GM18951 (cell line): ENCODE measurements at regions not wholly inside any gene's neighbourhood (a gene's known extent, or its start where the extent isn't known, plus 50 kb on each side); places are given as distances from the start of the nearest gene placed in this dataset.

Experiments
- POLR2A ChIP-seq: IDR thresholded peaks from 4 replicates; pipeline ENCODE4 v1.6.1; 2011; ENCODE audit warnings: mild to moderate bottlenecking; ENCODE audit not compliant: insufficient read length, insufficient read depth; ENCODE audit errors: extremely low read depth
- in situ Hi-C: fragments of 300-500 bp; cut with MboI; formaldehyde crosslinking; loops from one replicate; pipeline ENCODE4 v1.12.0; 2022; ENCODE audit warnings: low sequenced_read_pairs, mixed read lengths, inconsistent platforms; ENCODE audit not compliant: unreplicated experiment

DNA sequence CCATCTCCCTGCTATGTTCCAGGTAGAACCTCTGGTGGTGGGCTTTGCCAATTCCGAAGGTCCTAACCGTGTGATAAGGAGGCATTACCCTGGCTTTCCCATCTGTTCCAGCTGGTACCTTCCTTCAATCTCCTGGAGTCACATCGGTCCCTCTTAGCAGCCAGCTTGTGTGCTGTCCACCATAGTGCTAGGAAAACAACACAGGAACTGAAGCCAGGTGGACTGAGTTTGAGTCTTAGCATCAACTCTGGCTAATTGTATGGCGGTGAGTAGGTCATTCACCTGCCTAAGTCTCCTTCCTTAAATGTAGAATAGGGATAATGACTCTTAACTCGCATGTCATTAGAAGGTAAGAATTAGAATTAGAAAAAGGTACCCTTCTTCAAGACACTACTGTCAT lies 159.6 kb upstream of the E2F8 start:
- in situ Hi-C loops = no loop called here
- TF ChIP-seq POLR2A = no peak

DNA sequence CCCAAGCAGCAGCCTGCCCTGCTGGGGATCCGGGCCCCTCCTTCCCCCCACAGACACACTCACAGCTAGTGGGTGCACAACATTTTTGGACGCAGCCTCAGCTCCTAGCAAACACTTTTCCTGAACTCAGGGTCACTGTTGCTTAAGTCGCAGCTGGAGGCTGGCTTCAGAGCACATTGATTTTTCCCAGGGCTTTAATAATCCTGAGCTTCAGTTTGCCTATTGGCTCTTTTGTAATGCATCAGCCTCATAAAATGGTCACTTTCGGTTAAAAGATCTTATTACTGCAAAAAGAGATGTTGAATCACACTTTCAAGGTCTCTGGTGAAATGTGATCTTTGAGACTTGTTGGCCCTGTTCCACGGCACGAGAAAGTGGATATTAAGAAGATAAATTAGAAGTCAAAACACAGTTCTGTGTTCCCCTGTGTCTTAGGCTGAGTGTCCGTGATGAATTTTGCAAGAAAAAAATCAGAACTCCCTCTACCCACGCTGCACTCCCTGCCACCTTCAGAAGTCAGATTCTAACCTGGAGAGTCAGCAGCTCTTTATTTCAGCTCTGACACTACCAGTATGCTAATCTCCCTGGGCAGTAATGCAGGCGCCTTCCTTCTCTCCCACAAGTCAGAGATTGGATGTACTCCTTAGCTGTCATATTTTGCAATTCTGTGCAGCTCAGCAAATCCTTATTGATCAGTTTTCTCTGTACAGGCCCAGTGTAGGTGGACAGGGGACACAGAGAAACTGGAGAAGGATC lies 158.2 kb upstream of the E2F8 start:
- no peak for TF ChIP-seq POLR2A
- in situ Hi-C loops = no loop called here

DNA sequence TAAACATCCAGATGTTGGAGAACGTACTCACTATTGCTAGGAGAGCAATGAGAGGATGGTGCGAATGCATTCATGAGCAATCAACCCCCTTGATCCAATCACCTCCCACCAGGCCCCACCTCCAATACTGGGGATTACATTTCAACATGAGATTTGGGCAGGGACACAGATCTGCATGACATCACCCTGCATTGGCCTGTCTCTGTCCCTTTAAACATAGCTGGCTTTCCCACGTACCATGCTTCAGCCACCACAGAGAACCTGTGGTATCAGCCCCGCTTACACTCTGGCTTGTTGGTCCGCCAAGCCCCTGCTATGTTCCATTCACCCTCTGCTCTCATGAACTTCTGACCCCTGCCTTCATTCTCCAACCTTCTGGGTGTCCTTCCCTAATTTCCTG lies 157.5 kb upstream of the E2F8 start:
- no peak for TF ChIP-seq POLR2A
- in situ Hi-C loops = no loop called here

DNA sequence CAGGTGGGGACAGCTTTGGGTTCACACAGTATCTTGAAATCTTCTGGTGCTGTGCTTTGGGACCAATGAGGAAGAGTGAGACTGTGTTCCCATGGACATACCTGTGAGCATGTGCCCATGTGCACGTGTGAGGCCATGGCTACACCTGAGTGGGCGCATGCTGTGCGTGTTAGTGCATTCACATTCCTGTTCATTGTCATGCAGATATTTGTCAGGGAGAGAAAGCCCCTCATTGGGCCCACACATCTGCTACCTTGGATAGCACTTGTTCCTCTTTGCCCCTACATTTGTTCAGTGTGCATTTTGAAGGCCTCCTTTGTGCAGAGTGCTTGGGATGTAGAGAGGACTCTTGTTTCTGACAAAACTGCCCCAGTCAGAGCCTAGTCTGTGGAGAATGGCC lies 154.3 kb upstream of the E2F8 start:
- in situ Hi-C loops = no loop called here
- TF ChIP-seq POLR2A = no peak

DNA sequence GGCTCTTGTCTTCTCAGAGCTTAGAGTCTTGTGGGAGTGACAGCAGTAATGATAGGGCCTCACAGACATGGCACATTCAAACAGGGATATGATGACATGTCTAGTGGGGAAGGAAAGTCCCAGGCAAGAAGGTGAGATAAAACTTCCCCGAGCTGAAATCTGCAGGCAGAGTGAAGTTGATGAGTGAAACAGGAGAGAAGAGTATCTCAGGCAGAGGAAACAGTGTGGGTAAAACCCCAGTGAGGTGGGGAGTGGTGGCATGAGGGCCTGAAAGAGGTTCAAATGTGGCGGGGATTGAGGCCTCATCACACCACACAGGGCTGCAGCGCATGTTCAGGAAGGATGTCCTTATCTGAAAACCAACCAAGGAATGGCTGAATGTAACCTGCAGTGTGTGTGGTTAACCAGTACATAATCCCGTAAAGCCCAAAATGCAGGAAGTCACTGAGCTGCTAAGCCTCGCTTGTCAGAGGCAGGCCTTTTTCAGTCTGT lies 153.8 kb upstream of the E2F8 start:
- in situ Hi-C loops = no loop called here

DNA sequence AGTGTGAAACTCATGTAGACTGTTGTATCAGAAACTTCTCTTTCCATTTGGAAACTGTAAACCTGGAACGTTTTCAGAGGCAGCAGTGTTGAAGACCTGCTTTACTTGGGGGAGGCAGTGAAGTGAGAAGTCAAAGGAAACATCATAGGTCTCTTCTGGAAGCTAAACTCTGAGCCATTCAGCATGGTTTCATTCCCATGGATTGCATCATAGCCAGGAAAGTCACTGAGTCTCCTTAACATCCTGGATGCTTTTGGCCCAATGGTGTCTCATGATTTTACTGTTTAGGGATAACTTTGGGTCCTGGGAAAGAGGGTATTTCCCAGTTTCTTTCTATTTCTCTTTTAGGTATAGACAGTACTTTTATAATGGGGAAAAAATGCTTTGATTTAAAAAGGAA lies 153.2 kb upstream of the E2F8 start:
- in situ Hi-C loops = no loop called here
- no peak for TF ChIP-seq POLR2A

More for the DNA sequence above, 153.8 kb upstream of the E2F8 start:
- TF ChIP-seq POLR2A = no peak

DNA sequence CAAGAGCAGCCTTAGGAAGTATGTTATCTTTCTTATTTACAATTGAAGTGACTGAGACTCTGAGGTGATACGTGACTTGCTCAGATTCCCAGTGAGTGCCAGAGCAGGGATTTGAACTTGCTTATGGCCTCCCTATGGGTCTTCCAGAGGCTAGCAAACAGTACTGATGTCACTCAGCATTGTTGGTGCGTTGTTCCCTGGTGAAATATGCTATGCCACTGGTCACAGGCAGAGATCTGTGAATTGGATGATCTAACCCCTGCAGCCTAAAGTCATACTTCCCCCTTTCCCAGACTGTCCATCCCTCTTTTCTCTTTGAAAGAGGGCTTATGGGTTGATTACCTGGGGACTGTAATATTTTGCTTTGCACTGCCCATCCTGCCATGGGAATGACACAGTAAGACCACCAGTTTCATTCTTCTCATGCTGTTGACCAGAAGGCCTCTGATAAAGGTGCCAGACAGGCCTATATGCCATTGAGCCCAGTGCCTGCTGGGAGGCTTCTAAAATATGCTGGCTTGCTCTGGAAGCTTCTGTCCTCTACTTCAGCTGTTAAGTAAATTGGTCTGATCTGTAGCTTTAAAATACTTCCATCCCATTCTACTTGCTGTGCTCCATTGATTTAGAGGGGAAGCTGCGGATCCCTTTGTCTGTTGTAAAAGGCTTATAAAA lies 152.2 kb upstream of the E2F8 start:
- TF ChIP-seq POLR2A = no peak
- in situ Hi-C loops = no loop called here

DNA sequence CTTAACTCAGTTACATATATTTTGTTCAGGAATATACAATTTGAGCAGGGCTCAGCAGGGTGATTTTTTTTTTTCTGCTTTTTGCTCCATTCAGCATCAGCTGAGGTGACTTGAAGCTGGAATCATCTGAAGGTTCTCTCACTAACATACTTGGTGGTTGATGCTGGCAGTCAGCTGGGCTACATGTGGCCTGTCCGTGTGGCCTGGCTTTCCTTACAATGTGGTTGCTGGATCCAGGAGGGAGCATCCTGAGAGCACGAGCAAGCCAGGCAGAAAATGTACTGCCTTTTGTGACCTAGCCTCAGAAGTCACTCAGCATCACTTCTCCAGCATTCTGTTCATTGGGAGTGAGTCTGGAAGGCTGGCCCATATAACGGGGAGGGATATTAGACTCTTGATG lies 151.6 kb upstream of the E2F8 start:
- no peak for TF ChIP-seq POLR2A
- in situ Hi-C loops = no loop called here

DNA sequence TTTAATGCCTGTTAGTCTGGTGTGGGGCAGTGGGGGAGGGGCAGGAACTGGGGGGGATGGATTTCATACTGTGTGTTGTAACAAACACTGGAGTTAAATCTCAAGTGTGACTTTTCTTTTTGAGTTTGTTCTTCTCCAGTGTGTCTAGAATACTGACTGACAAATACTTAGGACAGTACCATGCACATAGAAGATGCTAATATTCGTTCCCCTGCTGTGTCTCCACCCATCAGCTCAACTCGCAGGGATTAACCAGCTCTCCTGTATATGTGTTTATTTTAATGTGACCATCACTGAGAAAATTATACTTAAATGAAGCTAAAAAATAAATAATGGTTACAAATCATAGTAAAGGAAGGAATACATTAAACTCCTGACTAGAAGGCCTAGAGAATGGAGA lies 150.9 kb upstream of the E2F8 start:
- in situ Hi-C loops = no loop called here
- TF ChIP-seq POLR2A = no peak

DNA sequence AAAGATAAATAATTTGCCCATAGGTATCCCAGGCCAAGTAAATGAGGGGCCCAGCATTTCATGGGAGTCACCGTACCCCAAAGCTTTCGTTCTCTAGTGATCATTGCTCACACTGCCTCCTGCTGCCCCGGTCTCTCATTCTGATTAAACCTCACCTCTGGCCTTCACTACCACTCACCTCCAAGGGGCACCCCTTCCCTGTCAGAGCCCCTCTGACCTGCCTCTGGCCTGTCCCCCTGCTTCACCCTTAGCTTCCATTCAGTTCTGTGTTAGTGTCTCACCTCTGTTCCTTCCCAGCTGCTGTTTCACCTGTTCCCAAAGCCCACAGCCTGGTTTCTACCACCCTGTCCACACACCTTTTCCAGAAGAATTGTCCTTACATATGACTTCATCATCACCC lies 150.3 kb upstream of the E2F8 start:
- no peak for TF ChIP-seq POLR2A
- in situ Hi-C loops = no loop called here

DNA sequence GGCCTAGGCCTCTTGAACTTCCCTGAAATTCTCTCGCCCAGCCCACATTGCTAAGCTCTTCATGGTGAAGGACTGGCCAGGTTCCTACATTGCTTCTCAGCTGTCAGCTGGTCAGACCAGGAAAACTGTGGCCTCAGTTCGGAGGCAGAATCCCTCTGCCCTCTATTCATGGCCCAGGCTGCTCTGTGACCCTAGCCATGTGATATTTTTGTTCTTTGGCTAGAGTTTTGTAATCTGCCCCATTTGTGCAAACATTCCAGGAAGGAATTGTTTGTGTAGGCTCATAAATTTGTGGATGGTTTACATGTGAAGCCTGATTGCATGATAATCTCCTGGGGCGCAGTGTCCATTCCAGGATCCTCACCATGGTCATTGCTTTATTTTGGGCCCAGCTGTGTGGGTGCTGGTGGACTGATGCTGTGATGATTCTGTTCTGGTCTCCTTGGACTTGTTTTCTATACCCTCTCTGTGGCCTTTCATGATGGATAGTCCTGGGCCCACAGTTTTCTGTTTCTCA lies 149.1 kb upstream of the E2F8 start:
- no peak for TF ChIP-seq POLR2A
- in situ Hi-C loops = no loop called here

DNA sequence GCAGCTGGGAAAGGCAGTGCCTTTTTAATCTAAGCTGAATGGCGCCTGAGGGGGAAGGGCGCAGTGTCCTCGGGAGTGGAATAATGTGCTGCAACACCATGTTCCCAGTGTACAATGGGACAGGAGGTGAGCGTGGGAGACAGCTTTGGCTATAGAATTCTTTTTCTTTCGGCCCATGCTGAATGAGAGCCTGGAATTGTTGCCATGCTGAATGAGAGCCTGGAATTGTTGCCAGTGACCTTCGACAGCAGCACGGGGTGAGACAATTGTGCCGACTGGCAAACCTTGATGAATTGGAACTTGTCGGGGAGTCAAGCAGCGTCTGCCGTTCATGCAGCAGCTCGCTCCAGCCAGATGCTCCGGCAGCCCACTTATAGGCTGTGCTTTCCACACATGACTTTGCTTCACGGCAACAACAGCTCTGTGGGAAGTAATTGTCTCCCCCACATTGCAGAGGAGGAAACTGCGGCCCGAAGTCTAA lies 141.4 kb upstream of the E2F8 start:
- TF ChIP-seq POLR2A = no peak
- in situ Hi-C loops = no loop called here

DNA sequence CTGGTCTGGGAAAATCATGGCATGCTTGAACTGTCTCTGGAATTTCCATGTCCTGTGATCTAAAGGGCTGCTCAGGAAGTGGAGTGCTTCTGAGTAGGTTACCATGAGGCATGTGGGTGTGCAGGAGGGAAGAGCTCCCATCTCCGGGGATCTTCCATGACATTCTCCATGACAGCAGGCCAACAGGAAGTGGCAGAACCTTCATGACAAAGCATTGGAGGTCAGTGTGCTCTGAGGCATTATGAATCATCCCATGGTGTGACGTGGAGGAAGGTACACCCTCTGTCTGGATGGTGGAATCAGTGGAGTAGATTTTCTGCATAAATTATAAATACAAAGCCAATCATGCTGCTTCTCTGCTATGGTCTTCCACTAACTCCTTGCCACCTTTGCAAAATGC lies 139.6 kb upstream of the E2F8 start:
- in situ Hi-C loops = no loop called here
- TF ChIP-seq POLR2A = no peak

DNA sequence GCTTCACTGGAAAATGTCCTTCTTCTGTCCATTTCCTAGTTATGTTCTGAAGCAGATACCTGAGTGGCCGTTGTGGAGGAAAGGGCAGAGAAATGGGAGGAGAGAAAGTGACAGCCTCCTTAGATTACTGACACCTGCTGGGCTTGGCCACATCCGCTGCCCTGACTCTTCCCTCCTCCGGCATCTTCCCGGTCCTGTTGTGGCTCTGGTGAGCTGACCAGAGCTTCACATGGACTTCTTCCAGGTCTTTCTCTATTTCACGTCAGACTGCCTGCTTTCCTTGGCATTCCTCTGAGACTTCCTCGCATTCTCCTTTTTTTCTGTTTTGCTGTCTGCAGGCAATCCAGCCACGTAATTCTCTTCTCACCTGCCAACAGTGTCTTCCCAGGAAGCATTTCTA lies 138.7 kb upstream of the E2F8 start:
- TF ChIP-seq POLR2A = no peak
- in situ Hi-C loops = no loop called here
